CD4-positive, alpha-beta memory T cell (primary cell): ENCODE measurements at regions not wholly inside any gene's neighbourhood (a gene's known extent, or its start where the extent isn't known, plus 50 kb on each side); places are given as distances from the start of the nearest gene placed in this dataset.

Source experiments
- CTCF ChIA-PET: fragments of 350-600 bp; sonication (Branson Sonifier 250); formaldehyde crosslinking; loops from one replicate; lab custom pipeline; 2021; ENCODE audit warnings: inconsistent platforms; ENCODE audit not compliant: partially characterized antibody; lab: Charles Lee
- POLR2A ChIA-PET: fragments of 350-600 bp; sonication (Branson Sonifier 250); formaldehyde crosslinking; loops from one replicate; lab custom pipeline; 2021; ENCODE audit not compliant: partially characterized antibody; lab: Charles Lee
- DNase-seq, 5 donors: peaks; one replicate each; pipeline versions ENCODE4 v3.0.0 to v3.0.0-alpha.2; 2020 to 2022; ENCODE audit warnings: mixed read lengths in 1 of 5
- H3K27ac ChIP-seq: one replicate; pipeline ENCODE4 v1.7.0; 2013; ENCODE audit warnings: low read depth, low read length
- H3K27me3 ChIP-seq: 2 replicates; pipeline ENCODE4 v1.7.0; 2013; ENCODE audit warnings: mild to moderate bottlenecking, low read length, moderate library complexity; ENCODE audit not compliant: insufficient read depth
- H3K36me3 ChIP-seq: 2 replicates; pipeline ENCODE4 v1.7.0; 2013; ENCODE audit warnings: mild to moderate bottlenecking, low read length, moderate library complexity; ENCODE audit not compliant: insufficient read depth
- H3K4me1 ChIP-seq: 2 replicates; pipeline ENCODE4 v1.7.0; 2013; ENCODE audit warnings: mild to moderate bottlenecking, low read length, moderate library complexity; ENCODE audit not compliant: insufficient read depth
- H3K4me3 ChIP-seq, 2 donors: one replicate each; pipeline ENCODE4 v1.7.0; 2013; ENCODE audit warnings: low read length in 2 of 2, mild to moderate bottlenecking in 1 of 2
- H3K9me3 ChIP-seq, 2 donors: one replicate each; pipeline ENCODE4 v1.7.0; 2013; ENCODE audit warnings: low read length in 2 of 2, control low read depth in 1 of 2; ENCODE audit not compliant: control insufficient read depth in 1 of 2
- H3K27ac Mint-ChIP-seq, 7 donors: one replicate each; pipeline ENCODE4 v1.8.0; 2020 to 2021; ENCODE audit warnings: mixed read lengths in 7 of 7, mild to moderate bottlenecking in 6 of 7, inconsistent platforms in 3 of 7, moderate library complexity in 3 of 7
- H3K27me3 Mint-ChIP-seq, 2 donors: one replicate each; pipeline ENCODE4 v1.8.0; 2020 to 2021; ENCODE audit warnings: mixed read lengths in 2 of 2
- H3K36me3 Mint-ChIP-seq, 2 donors: one replicate each; pipeline ENCODE4 v1.8.0; 2020 to 2021; ENCODE audit warnings: mixed read lengths in 2 of 2, inconsistent platforms in 1 of 2, mild to moderate bottlenecking in 1 of 2
- H3K4me1 Mint-ChIP-seq, 4 donors: one replicate each; pipeline ENCODE4 v1.8.0; 2020 to 2021; ENCODE audit warnings: mixed read lengths in 4 of 4, mild to moderate bottlenecking in 1 of 4
- H3K4me3 Mint-ChIP-seq, 8 donors: one replicate each; pipeline ENCODE4 v1.8.0; 2020 to 2021; ENCODE audit warnings: mixed read lengths in 8 of 8, mild to moderate bottlenecking in 7 of 8, moderate library complexity in 6 of 8, inconsistent platforms in 3 of 8
- H3K9me3 Mint-ChIP-seq, 8 donors: one replicate each; pipeline ENCODE4 v1.8.0; 2020 to 2021; ENCODE audit warnings: mixed read lengths in 8 of 8, mild to moderate bottlenecking in 5 of 8, inconsistent platforms in 3 of 8, moderate library complexity in 1 of 8
- intact Hi-C: fragments of 100-400 bp; cut with micrococcal nuclease; formaldehyde crosslinking; loops from one replicate; pipeline ENCODE4 v1.15.1; 2023

GRCh38 chr14:97625477-97625876 lies 828.3 kb downstream of the VRK1 start:
- intact Hi-C loops = no loop called here
- Mint-ChIP-seq H3K36me3 (peaks cover 0 to 3% of the 10 kb centered on the region in 2 donors), H3K4me3 (no peak overlapping the region), H3K9me3 (peaks cover 0 to 4% (median 0%) of the 10 kb centered on the region in 8 donors), H3K27ac (peak overlapping the region in 2 of 7 donors; percentile 18 to 26), H3K4me1 (peaks cover 11 to 33% (median 16%) of the 10 kb centered on the region in 4 donors), H3K27me3 (no peaks in the 10 kb centered on the region)
- H3K36me3 ChIP-seq = no peaks in the 10 kb centered on the region
- no peak for DNase-seq
- no peak overlapping the region for H3K27ac ChIP-seq
- no peaks in the 10 kb centered on the region for H3K27me3 ChIP-seq
- H3K4me3 ChIP-seq = no peak overlapping the region
- ChIA-PET POLR2A (interaction anchor here (1.3 to 1.4 kb wide), 2 partner anchors 22 to 80 kb away, joined by 3 to 9 read pairs; no protein-coding TSS in a partner anchor), CTCF (interaction anchor here (1.0 to 2.1 kb wide), 4 partner anchors 10 to 99 kb away, joined by 3 to 10 read pairs (median 4); no protein-coding TSS in a partner anchor)
- H3K9me3 ChIP-seq = no peaks in the 10 kb centered on the region
- peaks cover 11% of the 10 kb centered on the region for H3K4me1 ChIP-seq

DNA sequence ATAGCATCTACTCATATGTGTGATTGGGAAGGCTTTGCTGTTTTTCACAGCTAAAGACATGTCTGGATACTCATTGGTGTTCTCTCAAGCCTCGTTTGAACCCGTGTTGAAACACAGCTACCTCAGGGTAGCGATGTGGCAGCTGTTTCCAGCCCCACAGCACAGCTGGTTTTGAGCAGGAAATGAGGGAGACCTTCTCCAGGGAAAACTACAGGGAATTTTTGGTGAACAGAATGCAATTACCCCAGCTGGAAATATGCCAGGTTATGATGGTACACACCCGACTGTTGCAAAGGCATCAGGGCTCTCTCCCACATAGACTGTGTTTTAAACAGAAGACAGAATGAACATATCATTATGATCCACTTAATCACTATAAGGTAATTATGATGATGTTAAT lies 828.9 kb downstream of the VRK1 start:
- H3K9me3 ChIP-seq = no peaks in the 10 kb centered on the region
- Mint-ChIP-seq H3K27me3 (no peaks in the 10 kb centered on the region), H3K27ac (peak overlapping the region in 1 of 7 donors; percentile 31), H3K9me3 (peaks cover 0 to 4% (median 0%) of the 10 kb centered on the region in 8 donors), H3K4me3 (no peak overlapping the region), H3K4me1 (peaks cover 5 to 27% (median 10%) of the 10 kb centered on the region in 4 donors), H3K36me3 (no peaks in the 10 kb centered on the region)
- no peak for DNase-seq
- POLR2A ChIA-PET = interaction anchor here (1.3 to 1.4 kb wide), 2 partner anchors 23 to 81 kb away, joined by 3 to 9 read pairs; no protein-coding TSS in a partner anchor
- no peaks in the 10 kb centered on the region for H3K27me3 ChIP-seq
- H3K4me1 ChIP-seq = peaks cover 8% of the 10 kb centered on the region
- H3K27ac ChIP-seq = no peak overlapping the region
- H3K36me3 ChIP-seq = no peaks in the 10 kb centered on the region
- CTCF ChIA-PET = interaction anchor here (1.0 to 2.1 kb wide), 4 partner anchors 9 to 98 kb away, joined by 3 to 10 read pairs (median 4); no protein-coding TSS in a partner anchor
- H3K4me3 ChIP-seq = no peak overlapping the region
- intact Hi-C loops = no loop called here

DNA sequence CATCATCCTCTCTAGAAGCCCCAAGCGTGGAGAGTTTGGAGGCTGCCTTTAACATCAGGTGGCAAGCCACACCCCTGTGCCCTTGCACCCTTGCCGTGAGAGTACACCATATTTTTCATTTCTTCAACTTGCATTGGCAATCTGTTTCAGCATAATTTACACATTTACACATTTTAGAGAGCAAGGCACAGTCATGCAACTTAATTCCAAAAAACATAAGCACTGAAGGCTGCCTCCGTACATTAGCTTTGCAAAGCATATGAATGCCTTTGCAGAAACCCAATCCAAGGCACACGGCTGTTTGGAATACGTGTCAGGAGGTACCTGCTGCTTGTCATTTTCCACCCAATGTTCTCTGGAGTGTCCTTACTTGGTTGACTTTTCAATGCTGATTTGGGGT lies 833.1 kb downstream of the VRK1 start:
- Mint-ChIP-seq H3K36me3 (no peaks in the 10 kb centered on the region), H3K27ac (no peak overlapping the region), H3K9me3 (no peaks in the 10 kb centered on the region), H3K4me3 (no peak overlapping the region), H3K27me3 (peaks cover 0 to 3% of the 10 kb centered on the region in 2 donors), H3K4me1 (peaks cover 11 to 19% (median 12%) of the 10 kb centered on the region in 4 donors)
- Histone ChIP-seq H3K9me3 (no peaks in the 10 kb centered on the region), H3K36me3 (no peaks in the 10 kb centered on the region), H3K27me3 (no peaks in the 10 kb centered on the region), H3K27ac (no peak overlapping the region), H3K4me3 (no peak overlapping the region), H3K4me1 (peaks cover 10% of the 10 kb centered on the region)
- ChIA-PET CTCF (no interaction called here), POLR2A (no interaction called here)
- intact Hi-C loops = no loop called here
- no peak for DNase-seq

DNA sequence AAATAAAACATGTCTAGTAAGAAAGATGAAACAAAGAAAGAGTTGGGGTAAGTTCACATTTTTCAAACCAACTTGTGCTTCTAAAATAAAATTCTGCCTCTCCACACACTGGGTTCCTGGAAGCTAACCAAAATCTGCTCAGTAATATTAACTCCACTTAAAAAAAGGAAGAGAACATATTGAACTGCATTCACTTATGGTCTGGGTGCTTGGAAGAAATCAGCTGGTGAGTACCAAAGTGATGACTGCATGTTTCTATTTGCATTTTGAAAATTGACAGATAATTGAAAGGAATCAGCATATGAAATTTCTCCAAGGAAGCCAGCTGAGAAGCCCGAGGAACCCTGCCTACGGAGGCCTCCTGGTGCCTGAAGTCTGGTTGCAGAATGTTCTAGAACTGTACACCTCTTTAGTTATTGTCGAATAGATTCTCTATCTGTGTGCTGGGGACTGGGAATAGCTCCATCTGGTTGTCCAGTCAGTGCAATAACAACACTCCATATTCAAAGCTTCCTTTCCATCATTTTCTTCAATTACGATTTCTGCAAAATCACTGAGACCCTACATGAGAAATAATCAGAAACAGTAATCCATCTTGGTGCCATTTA lies 836.1 kb downstream of the VRK1 start:
- Histone ChIP-seq H3K36me3 (no peaks in the 10 kb centered on the region), H3K27me3 (no peaks in the 10 kb centered on the region), H3K4me3 (no peak overlapping the region), H3K27ac (no peak overlapping the region), H3K4me1 (peaks cover 11% of the 10 kb centered on the region), H3K9me3 (no peaks in the 10 kb centered on the region)
- no peak for DNase-seq
- H3K4me3 Mint-ChIP-seq = no peak overlapping the region
- peaks cover 0 to 4% (median 0%) of the 10 kb centered on the region in 8 donors for H3K9me3 Mint-ChIP-seq
- peaks cover 0 to 3% of the 10 kb centered on the region in 2 donors for H3K27me3 Mint-ChIP-seq
- H3K4me1 Mint-ChIP-seq = peaks cover 21 to 37% (median 27%) of the 10 kb centered on the region in 4 donors
- no peaks in the 10 kb centered on the region for H3K36me3 Mint-ChIP-seq
- CTCF ChIA-PET = interaction anchor here (1.3 kb wide), 1 partner anchor 30 kb away, joined by 3 read pairs; no protein-coding TSS in a partner anchor
- no peak overlapping the region for H3K27ac Mint-ChIP-seq
- intact Hi-C loops = no loop called here
- POLR2A ChIA-PET = interaction anchor here (2.8 kb wide), 1 partner anchor 31 kb away, joined by 9 read pairs; no protein-coding TSS in a partner anchor

DNA sequence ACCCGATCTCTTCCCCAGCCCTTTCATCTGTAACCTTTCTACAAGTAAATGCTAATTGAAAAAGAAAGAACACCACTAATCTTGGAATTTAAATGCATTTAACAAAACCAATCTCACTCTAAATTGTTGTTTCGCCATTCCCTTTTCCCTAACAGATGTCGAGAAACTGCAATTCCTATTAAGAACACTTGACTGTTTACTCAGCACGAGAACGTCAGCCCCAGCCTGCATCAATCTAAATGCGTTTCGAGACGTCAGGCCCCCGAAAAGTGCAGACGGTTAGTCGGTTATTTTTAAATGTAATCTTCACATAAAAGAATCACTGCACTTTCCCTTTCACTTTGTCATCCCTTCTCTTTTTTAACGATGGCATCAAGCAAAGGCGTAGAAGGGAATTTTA lies 837.6 kb downstream of the VRK1 start:
- Histone ChIP-seq H3K27me3 (no peaks in the 10 kb centered on the region), H3K9me3 (no peaks in the 10 kb centered on the region), H3K4me1 (peaks cover 11% of the 10 kb centered on the region), H3K36me3 (no peaks in the 10 kb centered on the region), H3K4me3 (peak overlapping the region in 1 of 2 donors; percentile 44), H3K27ac (no peak overlapping the region)
- intact Hi-C loops = no loop called here
- POLR2A ChIA-PET = interaction anchor here (0.8 to 2.8 kb wide), 4 partner anchors 14 to 71 kb away, joined by 3 to 12 read pairs (median 6); no protein-coding TSS in a partner anchor
- Mint-ChIP-seq H3K4me3 (peak overlapping the region; percentile 70 to 91 (median 86)), H3K9me3 (peaks cover 0 to 4% (median 0%) of the 10 kb centered on the region in 8 donors), H3K4me1 (peaks cover 25 to 50% (median 35%) of the 10 kb centered on the region in 4 donors), H3K27ac (peak overlapping the region; percentile 39 to 90 (median 81)), H3K36me3 (no peaks in the 10 kb centered on the region), H3K27me3 (peaks cover 0 to 3% of the 10 kb centered on the region in 2 donors)
- CTCF ChIA-PET = interaction anchor here (1.3 kb wide), 2 partner anchors 9 to 31 kb away, joined by 3 read pairs; no protein-coding TSS in a partner anchor
- DNase-seq = peak; percentile 19 to 38 (median 37)

- H3K36me3 Mint-ChIP-seq = no peaks in the 10 kb centered on the region
- Histone ChIP-seq H3K4me1 (peaks cover 10% of the 10 kb centered on the region), H3K27ac (no peak overlapping the region), H3K9me3 (no peaks in the 10 kb centered on the region), H3K36me3 (no peaks in the 10 kb centered on the region), H3K4me3 (no peak overlapping the region), H3K27me3 (no peaks in the 10 kb centered on the region)
- ChIA-PET POLR2A (no interaction called here), CTCF (no interaction called here)
- H3K9me3 Mint-ChIP-seq = peaks cover 0 to 4% (median 0%) of the 10 kb centered on the region in 8 donors
- H3K27ac Mint-ChIP-seq = peak overlapping the region in 2 of 7 donors; percentile 48 to 57
- H3K4me1 Mint-ChIP-seq = peaks cover 28 to 57% (median 42%) of the 10 kb centered on the region in 4 donors
- intact Hi-C loops = no loop called here
- no peak for DNase-seq
- H3K4me3 Mint-ChIP-seq = no peak overlapping the region
- H3K27me3 Mint-ChIP-seq = no peaks in the 10 kb centered on the region
Observed at GRCh38 chr14:97638864-97639263, 841.7 kb downstream of the VRK1 start.

- Mint-ChIP-seq H3K9me3 (peaks cover 0 to 4% (median 0%) of the 10 kb centered on the region in 8 donors), H3K27ac (peak overlapping the region in 4 of 7 donors; percentile 14 to 70 (median 63)), H3K27me3 (no peaks in the 10 kb centered on the region), H3K4me3 (no peak overlapping the region), H3K4me1 (peaks cover 23 to 45% (median 33%) of the 10 kb centered on the region in 4 donors), H3K36me3 (no peaks in the 10 kb centered on the region)
- H3K27ac ChIP-seq = no peak overlapping the region
- CTCF ChIA-PET = no interaction called here
- no peak for DNase-seq
- no peaks in the 10 kb centered on the region for H3K27me3 ChIP-seq
- H3K4me3 ChIP-seq = no peak overlapping the region
- no peaks in the 10 kb centered on the region for H3K9me3 ChIP-seq
- H3K36me3 ChIP-seq = no peaks in the 10 kb centered on the region
- intact Hi-C loops = no loop called here
- POLR2A ChIA-PET = no interaction called here
- peaks cover 3% of the 10 kb centered on the region for H3K4me1 ChIP-seq
Observed at GRCh38 chr14:97640031-97640430, 842.8 kb downstream of the VRK1 start.
